Body of pancreas (tissue), 4 donors: ENCODE measurements at regions not wholly inside any gene's neighbourhood (a gene's known extent, or its start where the extent isn't known, plus 50 kb on each side); places are given as distances from the start of the nearest gene placed in this dataset.
"Not testable (repeated sequence)": the region's sequence is repeated elsewhere in the genome, so short reads cannot be mapped to it uniquely, and the experiment has no call there.

Experiments used
- ATAC-seq: fragments of 150-250 bp; one replicate; pipeline ENCODE4 v1.9.1; 2016
- DNase-seq, 4 donors: peaks; one replicate each; pipeline ENCODE4 v3.0.0-alpha.2; 2019
- H3K27ac ChIP-seq, 4 donors: fragments of 200-600 bp; sonication (generic); 1 replicate in 3 of 4; 2 replicates in 1 of 4; pipeline versions ENCODE4 v1.5.1 to v1.6.1; 2016 to 2019; ENCODE audit warnings: mild to moderate bottlenecking in 1 of 4, mixed read lengths in 1 of 4, moderate library complexity in 1 of 4
- H3K27me3 ChIP-seq, 2 donors: fragments of 200-600 bp; sonication (generic); one replicate each; pipeline ENCODE4 v1.6.0; 2016; ENCODE audit warnings: mild to moderate bottlenecking in 1 of 2
- H3K36me3 ChIP-seq, 2 donors: fragments of 200-600 bp; sonication (generic); replicated peaks in 1 of 2; 2 replicates each; pipeline ENCODE4 v1.5.1; 2016; ENCODE audit warnings: low read depth in 2 of 2; ENCODE audit not compliant: insufficient read depth in 1 of 2
- H3K4me1 ChIP-seq: fragments of 200-600 bp; sonication (generic); one replicate; pipeline ENCODE4 v1.6.0; 2016
- H3K4me3 ChIP-seq, 2 donors: fragments of 200-600 bp; sonication (generic); 1 replicate in 1 of 2; 2 replicates in 1 of 2; pipeline ENCODE4 v1.5.1; 2016 to 2019
- H3K9me3 ChIP-seq, 3 donors: fragments of 200-600 bp; sonication (generic); 1 replicate in 2 of 3; 2 replicates in 1 of 3; pipeline ENCODE4 v1.5.1; 2016
- CTCF ChIP-seq, 7 experiments: fragments of 450-650 bp in 4 of 7; fragments of 200-600 bp in 3 of 7; sonication (generic) in 3 of 7; IDR thresholded peaks; one replicate each; pipeline ENCODE4 v1.5.1; 2016 to 2019; ENCODE audit warnings: antibody characterized with exemption in 7 of 7
- POLR2A ChIP-seq, 3 donors: fragments of 450-650 bp; IDR thresholded peaks; one replicate each; pipeline ENCODE4 v1.6.1; 2016; ENCODE audit warnings: antibody characterized with exemption in 3 of 3, mild to moderate bottlenecking in 2 of 3
- WGBS, 2 donors: methylation state at CpG; one replicate each; pipeline ENCODE4 v1.1.5; 2017; 5-methylcytosine and 5-hydroxymethylcytosine counted together
- intact Hi-C: fragments of 100-400 bp; cut with DNase I; formaldehyde crosslinking; loops from one replicate; pipeline ENCODE4 v1.15.1; 2023

- intact Hi-C loops, result no loop called here
- WGBS, 2 donors, result 67 to 70% methylated on average over 2 of the region's 2 CpGs
Observed at GRCh38 chr18:1539276-1539675, 634.6 kb downstream of the ADCYAP1 start.

GRCh38 chr18:1541478-1541877 is 636.8 kb downstream of the ADCYAP1 start:
- Histone ChIP-seq H3K27ac (no peak overlapping the region), H3K9me3 (no peaks in the 10 kb centered on the region), H3K27me3 (no peaks in the 10 kb centered on the region), H3K4me3 (no peak overlapping the region), H3K4me1 (no peaks in the 10 kb centered on the region), H3K36me3 (no peaks in the 10 kb centered on the region)
- TF ChIP-seq CTCF (IDR thresholded peaks at IDR 0.05) (no peak), POLR2A (IDR thresholded peaks at IDR 0.05) (no peak)
- no peak for DNase-seq
- 49 to 54% methylated on average over 8 of the region's 8 CpGs for WGBS, 2 donors
- no peak for ATAC-seq
- intact Hi-C loops, result no loop called here

More at GRCh38 chr18:1539276-1539675, 634.6 kb downstream of the ADCYAP1 start:
- TF ChIP-seq CTCF (IDR thresholded peaks at IDR 0.05) (no peak), POLR2A (IDR thresholded peaks at IDR 0.05) (no peak)
- Histone ChIP-seq H3K27ac (no peak overlapping the region), H3K27me3 (no peaks in the 10 kb centered on the region), H3K9me3 (no peaks in the 10 kb centered on the region), H3K36me3 (no peaks in the 10 kb centered on the region), H3K4me1 (no peaks in the 10 kb centered on the region), H3K4me3 (no peak overlapping the region)
- DNase-seq, result no peak
- ATAC-seq, result no peak

GRCh38 chr18:1542230-1542774 is 637.6 kb downstream of the ADCYAP1 start:
- DNase-seq (no peak), ATAC-seq (no peak)
- Histone ChIP-seq H3K27me3 (no peaks in the 10 kb centered on the region), H3K4me3 (no peak overlapping the region), H3K4me1 (no peaks in the 10 kb centered on the region), H3K9me3 (no peaks in the 10 kb centered on the region), H3K27ac (no peak overlapping the region), H3K36me3 (no peaks in the 10 kb centered on the region)
- intact Hi-C loops, result no loop called here
- WGBS, 2 donors, result 74 to 79% methylated on average over 2 of the region's 2 CpGs
- TF ChIP-seq CTCF (IDR thresholded peaks at IDR 0.05) (no peak), POLR2A (IDR thresholded peaks at IDR 0.05) (no peak)

GRCh38 chr18:1544016-1544415 is 639.3 kb downstream of the ADCYAP1 start:
- no peak for TF ChIP-seq CTCF (IDR thresholded peaks at IDR 0.05)
- no peak for TF ChIP-seq POLR2A (IDR thresholded peaks at IDR 0.05)
- DNase-seq, result no peak
- no peaks in the 10 kb centered on the region for H3K27me3 ChIP-seq
- H3K36me3 ChIP-seq, result no peaks in the 10 kb centered on the region
- no peaks in the 10 kb centered on the region for H3K9me3 ChIP-seq
- intact Hi-C loops, result no loop called here
- no peaks in the 10 kb centered on the region for H3K4me1 ChIP-seq
- ATAC-seq, result no peak
- no peak overlapping the region for H3K4me3 ChIP-seq
- 58 to 59% methylated on average over 3 of the region's 3 CpGs for WGBS, 2 donors
- H3K27ac ChIP-seq, result no peak overlapping the region

- H3K36me3 ChIP-seq, result not testable (repeated sequence)
Observed at GRCh38 chr18:1557711-1558110, 653.0 kb downstream of the ADCYAP1 start.

More at GRCh38 chr18:1557711-1558110, 653.0 kb downstream of the ADCYAP1 start:
- intact Hi-C loops, DNase-seq, H3K4me3 ChIP-seq, H3K27ac ChIP-seq, H3K27me3 ChIP-seq, H3K9me3 ChIP-seq, H3K4me1 ChIP-seq, ATAC-seq: not testable (repeated sequence)
- 50 to 59% methylated on average over 1 of the region's 1 CpG for WGBS, 2 donors
